GM19035 (cell line): ENCODE measurements at regions not wholly inside any gene's neighbourhood (a gene's known extent, or its start where the extent isn't known, plus 50 kb on each side); places are given as distances from the start of the nearest gene placed in this dataset.
"Not testable (repeated sequence)": the region's sequence is repeated elsewhere in the genome, so short reads cannot be mapped to it uniquely, and the experiment has no call there.

ENCODE experiments used
- ATAC-seq: cut with Tn5 transposase; IDR thresholded peaks from one replicate; pipeline ENCODE4 v1.9.1; 2021; ENCODE audit not compliant: unreplicated experiment

- no peak for ATAC-seq
Measured at GRCh38 chr11:96447208-96448110, 57.6 kb downstream of the JRKL start.

- ATAC-seq, result no peak
Measured at GRCh38 chr11:96448225-96448624, 58.4 kb downstream of the JRKL start.

- ATAC-seq, result no peak
Measured at GRCh38 chr11:96456111-96456510, 66.3 kb downstream of the JRKL start.

- ATAC-seq, result no peak
Measured at GRCh38 chr11:96459751-96460150, 69.9 kb downstream of the JRKL start.

- no peak for ATAC-seq
Measured at GRCh38 chr11:96461871-96462270, 72.1 kb downstream of the JRKL start.

- ATAC-seq, result peak; percentile 86
Measured at GRCh38 chr11:96464700-96465307, 75.0 kb downstream of the JRKL start.

- ATAC-seq, result no peak
Measured at GRCh38 chr11:96465512-96465911, 75.7 kb downstream of the JRKL start.

- no peak for ATAC-seq
Measured at GRCh38 chr11:96466607-96467006, 76.8 kb downstream of the JRKL start.

- no peak for ATAC-seq
Measured at GRCh38 chr11:96469776-96470175, 80.0 kb downstream of the JRKL start.

GRCh38 chr11:96470521-96470920 is 80.7 kb downstream of the JRKL start:
- no peak for ATAC-seq

- peak; percentile 74 for ATAC-seq
Measured at GRCh38 chr11:96472085-96472484, 82.3 kb downstream of the JRKL start.

- no peak for ATAC-seq
Measured at GRCh38 chr11:96474263-96474662, 84.5 kb downstream of the JRKL start.

- ATAC-seq, result no peak
Measured at GRCh38 chr11:96481204-96481603, 91.4 kb downstream of the JRKL start.

- no peak for ATAC-seq
Measured at GRCh38 chr11:96481771-96482170, 92.0 kb downstream of the JRKL start.

GRCh38 chr11:96482193-96482592 is 92.4 kb downstream of the JRKL start:
- ATAC-seq, result no peak

- no peak for ATAC-seq
Measured at GRCh38 chr11:96483374-96483955, 93.7 kb downstream of the JRKL start.

GRCh38 chr11:96484361-96484760 is 94.5 kb downstream of the JRKL start:
- no peak for ATAC-seq

- ATAC-seq, result no peak
Measured at GRCh38 chr11:96486890-96487611, 97.2 kb downstream of the JRKL start.

- not testable (repeated sequence) for ATAC-seq
Measured at GRCh38 chr11:96488911-96489310, 99.1 kb downstream of the JRKL start.

- ATAC-seq, result no peak
Measured at GRCh38 chr11:96500440-96500839, 110.6 kb downstream of the JRKL start.

- ATAC-seq, result no peak
Measured at GRCh38 chr11:96506041-96506440, 116.2 kb downstream of the JRKL start.
